Neural progenitor cell (in vitro differentiated cells): ENCODE measurements at regions not wholly inside any gene's neighbourhood (a gene's known extent, or its start where the extent isn't known, plus 50 kb on each side); places are given as distances from the start of the nearest gene placed in this dataset.
A peak's percentile ranks its signal among the peaks of the same experiment; 100 is the strongest.

Experiments used
- DNase-seq: peaks from one replicate; pipeline ENCODE4 v3.0.0-alpha.2; 2016; ENCODE audit warnings: low spot score
- H2AFZ ChIP-seq: fragments of 200-600 bp; sonication (generic); replicated peaks from 2 replicates; pipeline ENCODE4 v1.6.1; 2016; ENCODE audit warnings: antibody characterized with exemption
- H3F3A ChIP-seq: fragments of 200-600 bp; sonication (generic); 2 replicates; pipeline ENCODE4 v1.6.1; 2016; ENCODE audit warnings: antibody characterized with exemption, low read depth
- H3K27ac ChIP-seq: fragments of 200-600 bp; sonication (generic); 2 replicates; pipeline ENCODE4 v1.5.1; 2016; ENCODE audit warnings: mild to moderate bottlenecking
- H3K27me3 ChIP-seq: fragments of 200-600 bp; sonication (generic); 2 replicates; pipeline ENCODE4 v1.6.1; 2016; ENCODE audit warnings: mild to moderate bottlenecking, moderate library complexity
- H3K36me3 ChIP-seq: fragments of 200-600 bp; sonication (generic); 2 replicates; pipeline ENCODE4 v1.5.1; 2016
- H3K4me1 ChIP-seq: fragments of 200-600 bp; sonication (generic); 2 replicates; pipeline ENCODE4 v1.6.1; 2016; ENCODE audit warnings: mixed run types
- H3K4me2 ChIP-seq: fragments of 200-600 bp; sonication (generic); 2 replicates; pipeline ENCODE4 v1.6.1; 2016
- H3K4me3 ChIP-seq: fragments of 200-600 bp; sonication (generic); 2 replicates; pipeline ENCODE4 v1.5.1; 2016
- H3K79me2 ChIP-seq: fragments of 200-600 bp; sonication (generic); 2 replicates; pipeline ENCODE4 v1.6.1; 2016; ENCODE audit warnings: low read depth
- H3K9ac ChIP-seq: fragments of 200-600 bp; sonication (generic); 2 replicates; pipeline ENCODE4 v1.6.1; 2016
- H3K9me3 ChIP-seq: fragments of 200-600 bp; sonication (generic); 2 replicates; pipeline ENCODE4 v1.5.1; 2016; ENCODE audit warnings: low read depth
- H4K20me1 ChIP-seq: fragments of 200-600 bp; sonication (generic); 2 replicates; pipeline ENCODE4 v1.6.1; 2016; ENCODE audit warnings: low read depth
- H3K27ac Mint-ChIP-seq: 3 replicates; pipeline ENCODE4 v1.8.0; 2021; ENCODE audit warnings: mixed read lengths
- H3K27me3 Mint-ChIP-seq: 2 replicates; pipeline ENCODE4 v1.8.0; 2022; ENCODE audit warnings: low read depth, mild to moderate bottlenecking, inconsistent platforms, moderate library complexity, mixed read lengths; ENCODE audit not compliant: insufficient read depth
- H3K36me3 Mint-ChIP-seq: 3 replicates; pipeline ENCODE4 v1.8.0; 2021; ENCODE audit warnings: mixed read lengths
- H3K4me1 Mint-ChIP-seq: 3 replicates; pipeline ENCODE4 v1.8.0; 2021; ENCODE audit warnings: mixed read lengths
- H3K4me3 Mint-ChIP-seq: 3 replicates; pipeline ENCODE4 v1.8.0; 2021; ENCODE audit warnings: mild to moderate bottlenecking, moderate library complexity, mixed read lengths
- H3K9me3 Mint-ChIP-seq: 3 replicates; pipeline ENCODE4 v1.8.0; 2020; ENCODE audit warnings: mixed read lengths
- CTCF ChIP-seq: fragments of 200-600 bp; sonication (generic); IDR thresholded peaks from 2 replicates; pipeline ENCODE4 v1.5.1; 2017; ENCODE audit warnings: antibody characterized with exemption, mild to moderate bottlenecking
- EZH2 ChIP-seq: fragments of 200-600 bp; sonication (generic); IDR thresholded peaks from 2 replicates; pipeline ENCODE4 v1.6.1; 2017; ENCODE audit warnings: antibody characterized with exemption, mild to moderate bottlenecking, moderate library complexity
- EZH2phosphoT487 ChIP-seq: fragments of 200-600 bp; sonication (generic); IDR thresholded peaks from 2 replicates; pipeline ENCODE4 v1.6.1; 2017; ENCODE audit warnings: antibody characterized with exemption

GRCh38 chr3:147119989-147120388 is 286.4 kb downstream of the ZIC4 start:
- Mint-ChIP-seq H3K27ac (no peak overlapping the region), H3K4me3 (no peak overlapping the region), H3K9me3 (peaks cover 5% of the 10 kb centered on the region), H3K36me3 (peaks cover 3% of the 10 kb centered on the region), H3K27me3 (no peaks in the 10 kb centered on the region), H3K4me1 (peaks cover 21% of the 10 kb centered on the region)
- H4K20me1 ChIP-seq: no peaks in the 10 kb centered on the region
- no peaks in the 10 kb centered on the region for H3K27me3 ChIP-seq
- DNase-seq: no peak
- no peaks in the 10 kb centered on the region for H3K9me3 ChIP-seq
- no peaks in the 10 kb centered on the region for H3F3A ChIP-seq
- H3K36me3 ChIP-seq: no peaks in the 10 kb centered on the region
- H2AFZ ChIP-seq: no peak overlapping the region
- H3K79me2 ChIP-seq: no peaks in the 10 kb centered on the region
- no peaks in the 10 kb centered on the region for H3K4me1 ChIP-seq
- no peak overlapping the region for H3K4me2 ChIP-seq
- no peak overlapping the region for H3K9ac ChIP-seq
- no peak for TF ChIP-seq EZH2phosphoT487
- TF ChIP-seq CTCF: peak; percentile 66
- TF ChIP-seq EZH2: no peak
- H3K27ac ChIP-seq: no peak overlapping the region
- no peak overlapping the region for H3K4me3 ChIP-seq

- no peak overlapping the region for H3K9ac ChIP-seq
- TF ChIP-seq EZH2phosphoT487 (no peak), CTCF (no peak), EZH2 (no peak)
- Mint-ChIP-seq H3K27ac (no peak overlapping the region), H3K27me3 (no peaks in the 10 kb centered on the region), H3K4me1 (peaks cover 21% of the 10 kb centered on the region), H3K36me3 (peaks cover 3% of the 10 kb centered on the region), H3K9me3 (peaks cover 2% of the 10 kb centered on the region), H3K4me3 (no peak overlapping the region)
- H3K9me3 ChIP-seq: no peaks in the 10 kb centered on the region
- no peaks in the 10 kb centered on the region for H3K27me3 ChIP-seq
- H4K20me1 ChIP-seq: no peaks in the 10 kb centered on the region
- no peak overlapping the region for H3K4me3 ChIP-seq
- H2AFZ ChIP-seq: no peak overlapping the region
- no peaks in the 10 kb centered on the region for H3K79me2 ChIP-seq
- no peaks in the 10 kb centered on the region for H3K4me1 ChIP-seq
- no peak overlapping the region for H3K27ac ChIP-seq
- H3K4me2 ChIP-seq: no peak overlapping the region
- DNase-seq: no peak
- no peaks in the 10 kb centered on the region for H3K36me3 ChIP-seq
- H3F3A ChIP-seq: no peaks in the 10 kb centered on the region
Observed at GRCh38 chr3:147119346-147119745, 287.0 kb downstream of the ZIC4 start.

- no peak overlapping the region for H3K4me2 ChIP-seq
- H3K9me3 ChIP-seq: no peaks in the 10 kb centered on the region
- no peak overlapping the region for H3K4me3 ChIP-seq
- peaks cover 21% of the 10 kb centered on the region for H3K4me1 Mint-ChIP-seq
- DNase-seq: no peak
- H3K4me1 ChIP-seq: no peaks in the 10 kb centered on the region
- H3K4me3 Mint-ChIP-seq: no peak overlapping the region
- no peak overlapping the region for H2AFZ ChIP-seq
- H3K27ac ChIP-seq: no peak overlapping the region
- no peaks in the 10 kb centered on the region for H4K20me1 ChIP-seq
- peaks cover 3% of the 10 kb centered on the region for H3K36me3 Mint-ChIP-seq
- no peaks in the 10 kb centered on the region for H3F3A ChIP-seq
- H3K9me3 Mint-ChIP-seq: peaks cover 2% of the 10 kb centered on the region
- no peaks in the 10 kb centered on the region for H3K27me3 Mint-ChIP-seq
- no peaks in the 10 kb centered on the region for H3K36me3 ChIP-seq
- no peak overlapping the region for H3K9ac ChIP-seq
- no peaks in the 10 kb centered on the region for H3K27me3 ChIP-seq
- no peaks in the 10 kb centered on the region for H3K79me2 ChIP-seq
- no peak overlapping the region for H3K27ac Mint-ChIP-seq
- no peak for TF ChIP-seq CTCF
- no peak for TF ChIP-seq EZH2
- no peak for TF ChIP-seq EZH2phosphoT487
Observed at GRCh38 chr3:147118611-147119010, 287.7 kb downstream of the ZIC4 start.
